IMR-90 (cell line): ENCODE measurements at regions not wholly inside any gene's neighbourhood (a gene's known extent, or its start where the extent isn't known, plus 50 kb on each side); places are given as distances from the start of the nearest gene placed in this dataset.

Experiments
- ATAC-seq: fragments of 200-7000 bp; cut with Tn5 transposase; 2 replicates; pipeline ENCODE4 v1.9.1; 2020; ENCODE audit warnings: low read depth, mild to moderate bottlenecking, moderate library complexity
- BruUV-seq: library from RNA; stranded (reverse); fragments of 400-500 nt; replicated peaks from 2 replicates; lab custom pipeline; 2021; lab: Mats Ljungman, UMichigan
- CTCF ChIA-PET: fragments of 300-600 bp; formaldehyde crosslinking; extraction: SDS; loops from one replicate; lab custom pipeline; 2021; ENCODE audit warnings: antibody characterized with exemption; lab: Yijun Ruan, JAX
- POLR2A ChIA-PET: fragments of 300-600 bp; sonication (Branson Sonifier 250); formaldehyde crosslinking; loops from one replicate; lab custom pipeline; 2022; ENCODE audit warnings: antibody characterized with exemption; ENCODE audit not compliant: unreplicated experiment; lab: Charles Lee
- DNase-seq: peaks from one replicate; pipeline ENCODE4 v3.0.0; 2013
- H2AFZ ChIP-seq: replicated peaks from 2 replicates; pipeline ENCODE3; 2013; ENCODE audit warnings: low read length, mild to moderate bottlenecking; ENCODE audit not compliant: poor library complexity
- H2AK5ac ChIP-seq: 2 replicates; pipeline ENCODE4 v1.6.1; 2013; ENCODE audit warnings: low read depth, low read length, inconsistent platforms
- H2AK9ac ChIP-seq: replicated peaks from 2 replicates; pipeline ENCODE3; 2013; ENCODE audit warnings: mild to moderate bottlenecking, low read depth, low read length, moderate library complexity; ENCODE audit not compliant: poor library complexity
- H2BK120ac ChIP-seq: 2 replicates; pipeline ENCODE4 v1.6.1; 2013; ENCODE audit warnings: low read depth, low read length, inconsistent platforms
- H2BK15ac ChIP-seq: 3 replicates; pipeline ENCODE4 v1.6.1; 2013; ENCODE audit warnings: low read depth, low read length, inconsistent platforms
- H2BK20ac ChIP-seq: 2 replicates; pipeline ENCODE4 v1.6.1; 2013; ENCODE audit warnings: low read depth, mild to moderate bottlenecking, inconsistent platforms, low read length, moderate library complexity
- H2BK5ac ChIP-seq: 2 replicates; pipeline ENCODE4 v1.6.1; 2013; ENCODE audit warnings: mild to moderate bottlenecking, low read depth, low read length, inconsistent platforms; ENCODE audit not compliant: poor library complexity, severe bottlenecking
- H3K14ac ChIP-seq: replicated peaks from 2 replicates; pipeline ENCODE4 v1.6.1; 2013; ENCODE audit warnings: low read depth, low read length, inconsistent platforms
- H3K18ac ChIP-seq: 2 replicates; pipeline ENCODE4 v1.6.1; 2013; ENCODE audit warnings: low read depth, low read length, control low read depth
- H3K23ac ChIP-seq: 2 replicates; pipeline ENCODE4 v1.6.1; 2013; ENCODE audit warnings: low read depth, low read length, inconsistent platforms
- H3K27ac ChIP-seq: 2 replicates; pipeline ENCODE4 v1.5.1; 2013; ENCODE audit warnings: mild to moderate bottlenecking, control low read depth, low read length; ENCODE audit not compliant: insufficient read depth
- H3K27me3 ChIP-seq: 2 replicates; pipeline ENCODE4 v1.6.1; 2013; ENCODE audit warnings: low read length; ENCODE audit not compliant: control insufficient read depth, insufficient read depth
- H3K36me3 ChIP-seq: 2 replicates; pipeline ENCODE4 v1.6.1; 2013; ENCODE audit warnings: low read length, mixed read lengths; ENCODE audit not compliant: control insufficient read depth, insufficient read depth
- H3K4ac ChIP-seq: 2 replicates; pipeline ENCODE4 v1.6.1; 2013; ENCODE audit warnings: low read depth, low read length, inconsistent platforms
- H3K4me1 ChIP-seq: 2 replicates; pipeline ENCODE4 v1.6.1; 2013; ENCODE audit warnings: low read length, mixed read lengths; ENCODE audit not compliant: control insufficient read depth, insufficient read depth
- H3K4me2 ChIP-seq: 2 replicates; pipeline ENCODE4 v1.6.1; 2013; ENCODE audit warnings: low read depth, mild to moderate bottlenecking, control low read depth, low read length, moderate library complexity
- H3K4me3 ChIP-seq: 2 replicates; pipeline ENCODE4 v1.5.1; 2013; ENCODE audit warnings: low read depth, mild to moderate bottlenecking, control low read depth, low read length, moderate library complexity; ENCODE audit not compliant: insufficient read depth
- H3K56ac ChIP-seq: 2 replicates; pipeline ENCODE4 v1.6.1; 2013; ENCODE audit warnings: low read length, inconsistent platforms; ENCODE audit not compliant: insufficient read depth; ENCODE audit errors: extremely low read depth
- H3K79me1 ChIP-seq, 2 experiments: 2 replicates each; pipeline ENCODE4 v1.6.1; 2013; ENCODE audit warnings: low read length in 2 of 2, inconsistent platforms in 1 of 2, low read depth in 1 of 2
- H3K9ac ChIP-seq: 2 replicates; pipeline ENCODE4 v1.6.1; 2013; ENCODE audit warnings: low read depth, low read length, control low read depth
- H3K9me1 ChIP-seq: 2 replicates; pipeline ENCODE4 v1.6.1; 2013; ENCODE audit warnings: low read length, inconsistent platforms; ENCODE audit not compliant: insufficient read depth
- H3K9me3 ChIP-seq: 2 replicates; pipeline ENCODE4 v1.6.1; 2013; ENCODE audit warnings: low read length; ENCODE audit not compliant: control insufficient read depth, insufficient read depth
- H4K20me1 ChIP-seq: 2 replicates; pipeline ENCODE4 v1.6.1; 2013; ENCODE audit warnings: low read length, inconsistent platforms; ENCODE audit not compliant: insufficient read depth
- H4K5ac ChIP-seq: 2 replicates; pipeline ENCODE4 v1.6.1; 2013; ENCODE audit warnings: mild to moderate bottlenecking, low read depth, low read length, control low read depth
- H4K8ac ChIP-seq, 2 experiments: 2 replicates each; pipeline ENCODE4 v1.6.1; 2013; ENCODE audit warnings: low read depth in 2 of 2, low read length in 2 of 2, control low read depth in 1 of 2, inconsistent platforms in 1 of 2
- H4K91ac ChIP-seq: 2 replicates; pipeline ENCODE4 v1.6.1; 2013; ENCODE audit warnings: low read depth, low read length, inconsistent platforms; ENCODE audit not compliant: insufficient read depth
- BHLHE40 ChIP-seq: fragments of 150-350 bp; IDR thresholded peaks from 2 replicates; pipeline ENCODE4 v1.6.1; 2016; ENCODE audit warnings: mild to moderate bottlenecking, low read depth, low read length
- CEBPB ChIP-seq: IDR thresholded peaks from 2 replicates; pipeline ENCODE4 v1.6.1; 2012; ENCODE audit warnings: low read depth, low read length, improper control_type of control experiment
- CHD1 ChIP-seq: IDR thresholded peaks from 2 replicates; pipeline ENCODE4 v1.6.1; 2012; ENCODE audit warnings: low read depth, low read length, improper control_type of control experiment
- FOS ChIP-seq: fragments of 150-350 bp; IDR thresholded peaks from 2 replicates; pipeline ENCODE4 v1.6.1; 2016; ENCODE audit warnings: low read depth, low read length
- MAFK ChIP-seq: IDR thresholded peaks from 2 replicates; pipeline ENCODE4 v1.6.1; 2012; ENCODE audit warnings: low read depth, low read length, improper control_type of control experiment
- MAZ ChIP-seq: IDR thresholded peaks from 2 replicates; pipeline ENCODE4 v1.6.1; 2012; ENCODE audit warnings: low read depth, mild to moderate bottlenecking, low read length, improper control_type of control experiment, moderate library complexity, borderline replicate concordance
- MXI1 ChIP-seq: IDR thresholded peaks from 2 replicates; pipeline ENCODE4 v1.6.1; 2012; ENCODE audit warnings: low read depth, mild to moderate bottlenecking, low read length, moderate library complexity, borderline replicate concordance
- NFE2L2 ChIP-seq: fragments of 150-350 bp; IDR thresholded peaks from 2 replicates; pipeline ENCODE4 v1.6.1; 2016; ENCODE audit warnings: low read depth, mild to moderate bottlenecking, low read length
- POLR2A ChIP-seq: IDR thresholded peaks from 2 replicates; pipeline ENCODE4 v1.6.1; 2012; ENCODE audit warnings: mild to moderate bottlenecking, low read depth, low read length
- RAD21 ChIP-seq: IDR thresholded peaks from 2 replicates; pipeline ENCODE4 v1.6.1; 2012; ENCODE audit warnings: low read length, improper control_type of control experiment
- RCOR1 ChIP-seq: IDR thresholded peaks from 2 replicates; pipeline ENCODE4 v1.6.1; 2012; ENCODE audit warnings: mild to moderate bottlenecking, low read length, improper control_type of control experiment; ENCODE audit not compliant: insufficient replicate concordance
- RFX5 ChIP-seq: IDR thresholded peaks from 2 replicates; pipeline ENCODE4 v1.8.0; 2012; ENCODE audit warnings: low read depth, mild to moderate bottlenecking, low read length, moderate library complexity
- SMC3 ChIP-seq: fragments of 150-350 bp; IDR thresholded peaks from 2 replicates; pipeline ENCODE4 v1.6.1; 2016; ENCODE audit warnings: low read depth, mild to moderate bottlenecking, antibody characterized with exemption, low read length, moderate library complexity
- WGBS, 2 experiments: methylation state at CpG; one replicate each; pipeline versions ENCODE4 v1.1.5 to v1.1.7; 2013; ENCODE audit warnings: missing lambda C conversion rate in 2 of 2; ENCODE audit not compliant: insufficient read length in 1 of 2; ENCODE audit errors: extremely low coverage in 2 of 2; 5-methylcytosine and 5-hydroxymethylcytosine counted together
- dilution Hi-C: fragments of 300-500 bp; cut with HindIII; formaldehyde crosslinking; loops from one replicate; pipeline ENCODE4 v1.14.3; 2018; ENCODE audit warnings: low sequenced_read_pairs; ENCODE audit not compliant: unreplicated experiment
- in situ Hi-C: fragments of 300-500 bp; cut with MboI; formaldehyde crosslinking; loops from 3 replicates; pipeline ENCODE4 v1.14.3; 2019; ENCODE audit warnings: low sequenced_read_pairs, inconsistent platforms, mixed read lengths
- intact Hi-C: fragments of 100-400 bp; cut with micrococcal nuclease; formaldehyde crosslinking; loops from 2 replicates; pipeline ENCODE4 v1.10.0; 2022
- TF ChIP-seq, protein P1 (sequence below): fragments of 150-350 bp; IDR thresholded peaks from 2 replicates; pipeline ENCODE4 v1.6.1; 2016; ENCODE audit warnings: low read depth, mild to moderate bottlenecking, low read length, moderate library complexity, borderline replicate concordance
- TF ChIP-seq, protein P2 (sequence below): conservative IDR thresholded peaks from 2 replicates; pipeline ENCODE4 v1.5.1; 2012; ENCODE audit warnings: mild to moderate bottlenecking, low read depth, low read length, improper control_type of control experiment
- TF ChIP-seq, protein P3 (sequence below): fragments of 150-350 bp; IDR thresholded peaks from 2 replicates; pipeline ENCODE4 v1.6.1; 2017; ENCODE audit warnings: mild to moderate bottlenecking, antibody characterized with exemption, low read length, low read depth

DNA sequence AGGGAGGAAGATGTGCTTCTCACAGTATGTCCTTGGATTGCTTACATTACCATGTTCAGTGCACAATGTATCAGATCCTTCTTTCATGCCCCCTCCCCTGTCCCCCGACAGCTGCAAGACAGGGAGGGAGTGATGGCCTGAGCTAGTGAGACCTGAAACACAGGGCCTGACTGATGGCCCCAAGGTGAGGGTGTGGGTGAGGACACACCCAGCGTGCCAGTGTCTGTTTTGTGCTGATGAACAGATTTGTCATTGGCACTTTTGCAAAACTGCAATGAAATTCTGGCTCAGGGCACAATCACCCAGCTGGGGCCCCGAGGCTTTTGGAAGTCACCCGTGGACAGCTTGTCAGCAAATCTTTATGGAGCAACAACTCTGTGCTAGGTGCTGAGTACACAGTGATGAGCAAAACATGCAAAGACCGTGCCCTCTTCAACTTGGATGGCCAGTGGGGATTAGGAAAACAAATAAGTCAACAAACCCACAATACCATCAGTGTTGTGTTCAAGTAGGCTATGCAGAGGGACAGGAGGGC, 59.4 kb upstream of the EMX2 start:
- Histone ChIP-seq H2BK5ac (no peak overlapping the region), H3K4me2 (no peak overlapping the region), H4K8ac (no peak overlapping the region), H3K36me3 (no peaks in the 10 kb centered on the region), H3K4ac (no peak overlapping the region), H3K27ac (no peak overlapping the region), H4K20me1 (no peaks in the 10 kb centered on the region), H4K5ac (no peak overlapping the region), H2BK20ac (no peak overlapping the region), H2BK120ac (no peak overlapping the region), H3K9ac (no peak overlapping the region), H3K14ac (no peak overlapping the region), H3K79me1 (no peaks in the 10 kb centered on the region), H3K27me3 (no peaks in the 10 kb centered on the region), H2AK9ac (no peak overlapping the region), H3K56ac (no peak overlapping the region), H4K91ac (no peak overlapping the region), H2AK5ac (no peak overlapping the region), H3K4me3 (no peak overlapping the region), H2BK15ac (no peak overlapping the region), H3K4me1 (no peaks in the 10 kb centered on the region), H3K9me3 (no peaks in the 10 kb centered on the region), H2AFZ (no peak overlapping the region), H3K23ac (no peak overlapping the region), H3K9me1 (no peaks in the 10 kb centered on the region), H3K18ac (no peak overlapping the region)
- WGBS, 2 experiments: 25% methylated on average over 2 of the region's 5 CpGs; no CpG with 5 or more reads in 1 of the 2 experiments
- dilution Hi-C loops: no loop called here
- ChIA-PET CTCF (no interaction called here), POLR2A (no interaction called here)
- in situ Hi-C loops: no loop called here
- no TSS peak for BruUV-seq
- DNase-seq (no peak), ATAC-seq (no peak)
- intact Hi-C loops: no loop called here
- TF ChIP-seq FOS (no peak), POLR2A (no peak), MXI1 (no peak), NFE2L2 (no peak), MAZ (no peak), SMC3 (no peak), RAD21 (no peak), RFX5 (no peak), MAFK (no peak), BHLHE40 (no peak), CEBPB (no peak), CHD1 (no peak), RCOR1 (no peak)
- TF ChIP-seq, protein P1, sequence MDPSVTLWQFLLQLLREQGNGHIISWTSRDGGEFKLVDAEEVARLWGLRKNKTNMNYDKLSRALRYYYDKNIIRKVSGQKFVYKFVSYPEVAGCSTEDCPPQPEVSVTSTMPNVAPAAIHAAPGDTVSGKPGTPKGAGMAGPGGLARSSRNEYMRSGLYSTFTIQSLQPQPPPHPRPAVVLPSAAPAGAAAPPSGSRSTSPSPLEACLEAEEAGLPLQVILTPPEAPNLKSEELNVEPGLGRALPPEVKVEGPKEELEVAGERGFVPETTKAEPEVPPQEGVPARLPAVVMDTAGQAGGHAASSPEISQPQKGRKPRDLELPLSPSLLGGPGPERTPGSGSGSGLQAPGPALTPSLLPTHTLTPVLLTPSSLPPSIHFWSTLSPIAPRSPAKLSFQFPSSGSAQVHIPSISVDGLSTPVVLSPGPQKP: no peak
- TF ChIP-seq, protein P2, sequence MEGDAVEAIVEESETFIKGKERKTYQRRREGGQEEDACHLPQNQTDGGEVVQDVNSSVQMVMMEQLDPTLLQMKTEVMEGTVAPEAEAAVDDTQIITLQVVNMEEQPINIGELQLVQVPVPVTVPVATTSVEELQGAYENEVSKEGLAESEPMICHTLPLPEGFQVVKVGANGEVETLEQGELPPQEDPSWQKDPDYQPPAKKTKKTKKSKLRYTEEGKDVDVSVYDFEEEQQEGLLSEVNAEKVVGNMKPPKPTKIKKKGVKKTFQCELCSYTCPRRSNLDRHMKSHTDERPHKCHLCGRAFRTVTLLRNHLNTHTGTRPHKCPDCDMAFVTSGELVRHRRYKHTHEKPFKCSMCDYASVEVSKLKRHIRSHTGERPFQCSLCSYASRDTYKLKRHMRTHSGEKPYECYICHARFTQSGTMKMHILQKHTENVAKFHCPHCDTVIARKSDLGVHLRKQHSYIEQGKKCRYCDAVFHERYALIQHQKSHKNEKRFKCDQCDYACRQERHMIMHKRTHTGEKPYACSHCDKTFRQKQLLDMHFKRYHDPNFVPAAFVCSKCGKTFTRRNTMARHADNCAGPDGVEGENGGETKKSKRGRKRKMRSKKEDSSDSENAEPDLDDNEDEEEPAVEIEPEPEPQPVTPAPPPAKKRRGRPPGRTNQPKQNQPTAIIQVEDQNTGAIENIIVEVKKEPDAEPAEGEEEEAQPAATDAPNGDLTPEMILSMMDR: no peak
- TF ChIP-seq, protein P3, sequence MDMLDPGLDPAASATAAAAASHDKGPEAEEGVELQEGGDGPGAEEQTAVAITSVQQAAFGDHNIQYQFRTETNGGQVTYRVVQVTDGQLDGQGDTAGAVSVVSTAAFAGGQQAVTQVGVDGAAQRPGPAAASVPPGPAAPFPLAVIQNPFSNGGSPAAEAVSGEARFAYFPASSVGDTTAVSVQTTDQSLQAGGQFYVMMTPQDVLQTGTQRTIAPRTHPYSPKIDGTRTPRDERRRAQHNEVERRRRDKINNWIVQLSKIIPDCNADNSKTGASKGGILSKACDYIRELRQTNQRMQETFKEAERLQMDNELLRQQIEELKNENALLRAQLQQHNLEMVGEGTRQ: no peak
